ENCODE measurements at regions not wholly inside any gene's neighbourhood (a gene's known extent, or its start where the extent isn't known, plus 50 kb on each side); places are given as distances from the start of the nearest gene placed in this dataset.
"Not testable (repeated sequence)": the region's sequence is repeated elsewhere in the genome, so short reads cannot be mapped to it uniquely, and the experiment has no call there.

- no peak for TF ChIP-seq CTCF (IDR thresholded peaks at IDR 0.05)
- Histone ChIP-seq H3K27ac (no peak overlapping the region), H3K27me3 (no peaks in the 10 kb centered on the region), H3K36me3 (no peaks in the 10 kb centered on the region), H3K4me3 (no peak overlapping the region), H3K9me3 (no peaks in the 10 kb centered on the region), H3K4me1 (peaks cover 0 to 10% (median 3%) of the 10 kb centered on the region in 3 donors)
- ATAC-seq = no peak
- WGBS, 2 donors = 89 to 92% methylated on average over 5 of the region's 5 CpGs
- intact Hi-C loops (cut with DNase I) = no loop called here
- no peak for DNase-seq
- FAIRE-seq = no peak
Measured at GRCh38 chr3:72270730-72271129, 485.8 kb upstream of the PROK2 start.

GRCh38 chr3:72270072-72270681 is 485.2 kb upstream of the PROK2 start:
- Histone ChIP-seq H3K36me3 (no peaks in the 10 kb centered on the region), H3K4me1 (peaks cover 0 to 10% (median 3%) of the 10 kb centered on the region in 3 donors), H3K27me3 (no peaks in the 10 kb centered on the region), H3K27ac (peak overlapping the region in 1 of 4 donors; percentile 33), H3K9me3 (no peaks in the 10 kb centered on the region), H3K4me3 (no peak overlapping the region)
- intact Hi-C loops (cut with DNase I) = no loop called here
- DNase-seq (peak in 5 of 6 donors; percentile 71 to 88 (median 80)), ATAC-seq (peak; percentile 92 to 93 (median 92)), FAIRE-seq (no peak)
- WGBS, 2 donors = 30 to 35% methylated on average over 9 of the region's 9 CpGs
- no peak for TF ChIP-seq CTCF (IDR thresholded peaks at IDR 0.05)

GRCh38 chr3:72269475-72269874 is 484.5 kb upstream of the PROK2 start:
- Histone ChIP-seq H3K36me3 (no peaks in the 10 kb centered on the region), H3K27ac (peak overlapping the region in 2 of 4 donors; percentile 23 to 33), H3K27me3 (no peaks in the 10 kb centered on the region), H3K4me3 (no peak overlapping the region), H3K9me3 (no peaks in the 10 kb centered on the region), H3K4me1 (peaks cover 0 to 8% (median 3%) of the 10 kb centered on the region in 3 donors)
- FAIRE-seq (no peak), ATAC-seq (peak in 1 of 4 donors; percentile 5), DNase-seq (no peak)
- 94 to 96% methylated on average over 3 of the region's 3 CpGs for WGBS, 2 donors
- no peak for TF ChIP-seq CTCF (IDR thresholded peaks at IDR 0.05)
- intact Hi-C loops (cut with DNase I) = no loop called here

DNA sequence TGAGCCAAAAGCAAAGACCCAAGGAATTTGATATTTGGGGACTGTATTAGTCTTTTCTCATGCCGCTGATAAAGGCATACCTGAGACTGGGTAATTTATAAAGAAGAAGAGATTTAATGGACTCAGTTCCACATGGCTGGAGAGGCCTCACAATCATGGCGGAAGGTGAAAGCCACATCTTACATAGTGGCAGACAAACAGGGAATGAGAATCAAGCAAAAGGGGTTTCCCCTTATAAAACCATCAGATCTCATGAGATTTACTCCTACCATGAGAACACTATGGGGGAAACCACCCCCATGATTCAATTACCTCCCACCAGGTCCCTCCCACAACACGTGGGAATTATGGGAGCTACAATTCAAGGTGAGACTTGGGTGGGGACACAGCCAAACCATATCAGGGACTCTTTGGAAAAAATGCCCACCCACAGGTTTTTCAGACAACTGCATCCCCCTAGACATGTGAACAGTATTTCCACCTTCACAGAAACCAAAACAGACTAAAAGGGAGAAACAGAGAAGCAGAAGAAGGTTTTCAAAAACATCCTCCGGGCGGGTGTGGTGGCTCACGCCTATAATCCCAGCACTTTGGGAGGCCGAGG is 482.1 kb upstream of the PROK2 start:
- FAIRE-seq; H3K4me3 ChIP-seq; H3K9me3 ChIP-seq; H3K36me3 ChIP-seq; ATAC-seq; H3K27me3 ChIP-seq; intact Hi-C loops (cut with DNase I); H3K4me1 ChIP-seq; H3K27ac ChIP-seq; DNase-seq: not testable (repeated sequence)
- WGBS, 2 donors = 83 to 88% methylated on average over 7 of the region's 7 CpGs

DNA sequence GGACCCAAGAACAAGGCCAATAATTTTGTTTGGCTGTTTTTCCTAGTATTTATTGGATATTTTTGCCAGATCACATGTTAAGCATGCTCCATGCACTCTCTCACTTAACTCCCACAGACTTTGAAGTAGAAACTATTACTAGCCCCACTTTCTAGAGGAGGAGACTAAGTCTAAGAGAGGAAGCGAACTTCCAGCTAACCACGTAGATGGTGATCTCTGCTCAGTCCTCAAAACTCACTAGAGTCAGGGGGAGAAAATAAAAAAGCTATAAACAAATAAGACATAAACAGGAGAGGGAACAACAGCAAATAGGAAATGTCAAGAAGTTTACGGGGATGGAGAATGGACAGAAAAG is 481.0 kb upstream of the PROK2 start:
- Histone ChIP-seq H3K4me3 (no peak overlapping the region), H3K9me3 (no peaks in the 10 kb centered on the region), H3K4me1 (peaks cover 0 to 7% (median 3%) of the 10 kb centered on the region in 3 donors), H3K27me3 (no peaks in the 10 kb centered on the region), H3K27ac (no peak overlapping the region), H3K36me3 (no peaks in the 10 kb centered on the region)
- TF ChIP-seq CTCF (IDR thresholded peaks at IDR 0.05) = no peak
- WGBS, 2 donors = 71 to 73% methylated on average over 3 of the region's 3 CpGs
- no peak for ATAC-seq
- no peak for FAIRE-seq
- intact Hi-C loops (cut with DNase I) = no loop called here
- no peak for DNase-seq
